H1 (cell line): ENCODE measurements at regions not wholly inside any gene's neighbourhood (a gene's known extent, or its start where the extent isn't known, plus 50 kb on each side); places are given as distances from the start of the nearest gene placed in this dataset.

Source experiments
- CTCF ChIA-PET: fragments of 300-600 bp; sonication (Branson Sonifier 250); formaldehyde crosslinking; loops from one replicate; lab custom pipeline; 2021; ENCODE audit not compliant: partially characterized antibody; lab: Charles Lee
- POLR2A ChIA-PET: fragments of 300-600 bp; sonication (Branson Sonifier 250); formaldehyde crosslinking; loops from one replicate; lab custom pipeline; 2021; ENCODE audit warnings: inconsistent platforms; ENCODE audit not compliant: partially characterized antibody; lab: Charles Lee
- DNase-seq, 2 experiments: peaks; one replicate each; pipeline versions ENCODE4 v3.0.0 to v3.0.0-alpha.2; 2010 to 2022; ENCODE audit warnings: low spot score in 2 of 2, low read depth in 1 of 2, mixed read lengths in 1 of 2
- FAIRE-seq: peaks from 2 replicates; lab custom pipeline; 2011; peaks lifted over from hg19 to GRCh38; lab: Jason Lieb, UNC
- H2AFZ ChIP-seq: 2 replicates; pipeline ENCODE4 v1.8.1; 2012; ENCODE audit warnings: low read length, inconsistent platforms
- H2AK5ac ChIP-seq: 2 replicates; pipeline ENCODE4 v1.6.1; 2013; ENCODE audit warnings: low read depth, low read length
- H2BK120ac ChIP-seq: replicated peaks from 2 replicates; pipeline ENCODE3; 2013; ENCODE audit warnings: low read depth, low read length, inconsistent platforms
- H2BK12ac ChIP-seq: 2 replicates; pipeline ENCODE4 v1.6.1; 2013; ENCODE audit warnings: low read depth, low read length
- H2BK15ac ChIP-seq: 2 replicates; pipeline ENCODE4 v1.6.1; 2013; ENCODE audit warnings: low read length
- H2BK20ac ChIP-seq: 2 replicates; pipeline ENCODE4 v1.6.1; 2013; ENCODE audit warnings: low read length
- H2BK5ac ChIP-seq: 2 replicates; pipeline ENCODE4 v1.6.1; 2013; ENCODE audit warnings: low read depth, low read length
- H3K14ac ChIP-seq: 2 replicates; pipeline ENCODE4 v1.6.1; 2013; ENCODE audit warnings: inconsistent platforms; ENCODE audit not compliant: insufficient read length
- H3K18ac ChIP-seq: 2 replicates; pipeline ENCODE4 v1.6.1; 2013; ENCODE audit warnings: low read length; ENCODE audit errors: extremely low read depth
- H3K23ac ChIP-seq: 2 replicates; pipeline ENCODE4 v1.6.1; 2013; ENCODE audit warnings: inconsistent platforms; ENCODE audit not compliant: insufficient read length
- H3K23me2 ChIP-seq: 2 replicates; pipeline ENCODE4 v1.6.1; 2013; ENCODE audit warnings: low read depth, low read length
- H3K27ac ChIP-seq: 2 replicates; pipeline ENCODE4 v1.6.1; 2011; ENCODE audit warnings: low read depth, low read length, inconsistent platforms
- H3K27me3 ChIP-seq, 4 experiments: replicated peaks in 1 of 4; 1 replicate in 1 of 4; 2 replicates in 3 of 4; pipeline versions ENCODE4 v1.6.1 to v1.8.1; 2011 to 2013; ENCODE audit warnings: low read length in 3 of 4, mild to moderate bottlenecking in 3 of 4, inconsistent platforms in 2 of 4, mixed read lengths in 2 of 4, moderate library complexity in 1 of 4; ENCODE audit not compliant: control insufficient read depth in 3 of 4, insufficient read depth in 3 of 4; ENCODE audit errors: extremely low read depth in 1 of 4
- H3K36me3 ChIP-seq, 4 experiments: 2 replicates each; pipeline versions ENCODE4 v1.6.1 to v1.8.1; 2011 to 2013; ENCODE audit warnings: mild to moderate bottlenecking in 4 of 4, low read length in 3 of 4, moderate library complexity in 2 of 4, control low read depth in 1 of 4, inconsistent platforms in 1 of 4; ENCODE audit not compliant: insufficient read depth in 4 of 4, control insufficient read depth in 2 of 4
- H3K4ac ChIP-seq: replicated peaks from 2 replicates; pipeline ENCODE3; 2013; ENCODE audit warnings: low read length, low read depth, mixed read lengths, inconsistent platforms; ENCODE audit not compliant: insufficient read length
- H3K4me1 ChIP-seq, 4 experiments: replicated peaks in 1 of 4; 1 replicate in 1 of 4; 2 replicates in 3 of 4; pipeline versions ENCODE4 v1.6.1 to v1.8.1; 2011 to 2013; ENCODE audit warnings: low read length in 3 of 4, inconsistent platforms in 2 of 4, mixed read lengths in 1 of 4; ENCODE audit not compliant: insufficient read depth in 4 of 4, control insufficient read depth in 3 of 4
- H3K4me2 ChIP-seq, 2 experiments: 2 replicates each; pipeline versions ENCODE4 v1.6.1 to v1.8.1; 2011 to 2013; ENCODE audit warnings: low read depth in 2 of 2, low read length in 2 of 2, control low read depth in 1 of 2, inconsistent platforms in 1 of 2, mild to moderate bottlenecking in 1 of 2; ENCODE audit not compliant: insufficient read depth in 1 of 2
- H3K4me3 ChIP-seq, 4 experiments: fragments of 200-600, 300-600 bp in 1 of 4; sonication (generic), shearing (Covaris generic), sonication (Bioruptor Twin) in 1 of 4; 2 replicates each; pipeline versions ENCODE4 v1.5.1 to v1.8.1; 2011 to 2016; ENCODE audit warnings: low read length in 4 of 4, low read depth in 3 of 4, control low read depth in 2 of 4, inconsistent platforms in 2 of 4, mild to moderate bottlenecking in 2 of 4, mixed read lengths in 1 of 4, moderate library complexity in 1 of 4; ENCODE audit not compliant: insufficient read depth in 2 of 4; ENCODE audit errors: extremely low read depth in 1 of 4
- H3K56ac ChIP-seq: replicated peaks from 2 replicates; pipeline ENCODE3; 2013; ENCODE audit warnings: low read depth, mild to moderate bottlenecking, mixed read lengths, low read length, inconsistent platforms; ENCODE audit not compliant: insufficient read length
- H3K79me1 ChIP-seq: 2 replicates; pipeline ENCODE4 v1.6.1; 2013; ENCODE audit warnings: low read depth, low read length, control low read depth
- H3K79me2 ChIP-seq, 2 experiments: 2 replicates each; pipeline versions ENCODE4 v1.6.1 to v1.8.1; 2012 to 2013; ENCODE audit warnings: low read length in 2 of 2, mild to moderate bottlenecking in 2 of 2, inconsistent platforms in 1 of 2; ENCODE audit not compliant: insufficient read depth in 2 of 2, control insufficient read depth in 1 of 2
- H3K9ac ChIP-seq, 4 experiments: replicated peaks in 1 of 4; 1 replicate in 1 of 4; 2 replicates in 3 of 4; pipeline versions ENCODE4 v1.6.1 to v1.8.1; 2011 to 2013; ENCODE audit warnings: low read depth in 3 of 4, low read length in 3 of 4, control low read depth in 2 of 4, mild to moderate bottlenecking in 2 of 4, moderate library complexity in 2 of 4, inconsistent platforms in 1 of 4; ENCODE audit errors: extremely low read depth in 1 of 4
- H3K9me3 ChIP-seq, 2 experiments: 2 replicates each; pipeline versions ENCODE4 v1.6.1 to v1.8.1; 2012 to 2013; ENCODE audit warnings: mild to moderate bottlenecking in 2 of 2, moderate library complexity in 2 of 2, control low read depth in 1 of 2, inconsistent platforms in 1 of 2, low read depth in 1 of 2, low read length in 1 of 2, mixed read lengths in 1 of 2; ENCODE audit not compliant: insufficient read depth in 2 of 2
- H4K20me1 ChIP-seq, 2 experiments: replicated peaks in 1 of 2; 2 replicates each; pipeline versions ENCODE3 to v1.8.1; 2011 to 2013; ENCODE audit warnings: inconsistent platforms in 2 of 2, low read length in 2 of 2, mild to moderate bottlenecking in 1 of 2; ENCODE audit not compliant: insufficient read depth in 2 of 2, control insufficient read depth in 1 of 2
- H4K5ac ChIP-seq: 2 replicates; pipeline ENCODE4 v1.6.1; 2013; ENCODE audit warnings: low read length, low read depth, mixed read lengths, inconsistent platforms; ENCODE audit not compliant: insufficient read length
- H4K8ac ChIP-seq: 2 replicates; pipeline ENCODE4 v1.8.0; 2013; ENCODE audit warnings: mild to moderate bottlenecking, moderate library complexity, low read length, inconsistent platforms; ENCODE audit not compliant: insufficient read depth; ENCODE audit errors: extremely low read depth
- H4K91ac ChIP-seq: replicated peaks from 2 replicates; pipeline ENCODE3; 2013; ENCODE audit warnings: low read length, mixed read lengths, inconsistent platforms; ENCODE audit not compliant: insufficient read length
- BRCA1 ChIP-seq: IDR thresholded peaks from 2 replicates; pipeline ENCODE4 v1.6.1; 2012; ENCODE audit warnings: low read depth, low read length, improper control_type of control experiment
- JUND ChIP-seq: IDR thresholded peaks from 2 replicates; pipeline ENCODE4 v1.6.1; 2011; ENCODE audit warnings: mild to moderate bottlenecking, improper control_type of control experiment, low read length
- RAD21 ChIP-seq, 2 experiments: IDR thresholded peaks in 1 of 2; conservative IDR thresholded peaks in 1 of 2; 2 replicates each; pipeline ENCODE4 v1.6.1; 2011; ENCODE audit warnings: low read depth in 2 of 2, low read length in 2 of 2, improper control_type of control experiment in 1 of 2, inconsistent platforms in 1 of 2, mild to moderate bottlenecking in 1 of 2, moderate library complexity in 1 of 2
- SIX5 ChIP-seq: IDR thresholded peaks from 2 replicates; pipeline ENCODE4 v1.6.1; 2011; ENCODE audit warnings: mild to moderate bottlenecking, low read depth, low read length
- SP2 ChIP-seq: IDR thresholded peaks from 2 replicates; pipeline ENCODE4 v1.6.1; 2012; ENCODE audit warnings: mild to moderate bottlenecking, low read length, inconsistent platforms
- TBP ChIP-seq: IDR thresholded peaks from 2 replicates; pipeline ENCODE4 v1.6.1; 2011; ENCODE audit warnings: low read depth, low read length, improper control_type of control experiment

DNA sequence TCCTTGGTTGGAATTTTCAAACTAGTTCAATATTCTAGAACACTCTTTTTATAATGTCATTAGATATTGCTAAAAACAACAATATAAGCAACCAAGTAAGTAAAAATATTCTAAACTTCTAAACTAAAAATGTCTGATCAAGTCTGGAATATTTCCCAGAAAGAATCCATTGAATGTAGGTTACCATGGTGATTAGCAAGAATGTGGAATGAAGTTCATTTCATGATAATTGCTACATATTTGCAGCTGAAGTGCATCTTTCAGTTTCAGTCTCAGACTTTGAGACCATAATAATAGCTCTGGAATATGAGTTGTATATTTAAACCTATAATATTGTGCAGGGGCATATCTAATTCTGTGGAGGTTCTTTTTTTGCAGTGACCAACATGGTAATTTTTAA, 61.0 kb upstream of the NKAIN2 start:
- ChIA-PET POLR2A (no interaction called here), CTCF (interaction anchor here (1.6 kb wide), 1 partner anchor 28 kb away, joined by 3 read pairs; no protein-coding TSS in a partner anchor)
- Histone ChIP-seq H4K91ac (no peak overlapping the region), H3K14ac (no peak overlapping the region), H3K23me2 (no peaks in the 10 kb centered on the region), H3K79me1 (no peaks in the 10 kb centered on the region), H3K27me3 (no peaks in the 10 kb centered on the region), H2BK120ac (no peak overlapping the region), H2BK5ac (no peak overlapping the region), H3K9me3 (no peaks in the 10 kb centered on the region), H2AK5ac (no peak overlapping the region), H3K4me2 (no peak overlapping the region), H3K23ac (no peak overlapping the region), H2AFZ (no peak overlapping the region), H2BK20ac (no peak overlapping the region), H3K79me2 (no peaks in the 10 kb centered on the region), H3K4me3 (no peak overlapping the region), H2BK15ac (no peak overlapping the region), H4K8ac (no peak overlapping the region), H3K4ac (no peak overlapping the region), H3K18ac (no peak overlapping the region), H3K4me1 (no peaks in the 10 kb centered on the region), H3K27ac (no peak overlapping the region), H3K56ac (no peak overlapping the region), H3K9ac (no peak overlapping the region), H4K5ac (no peak overlapping the region), H2BK12ac (no peak overlapping the region), H3K36me3 (no peaks in the 10 kb centered on the region), H4K20me1 (no peaks in the 10 kb centered on the region)
- DNase-seq (no peak), FAIRE-seq (no peak)
- TF ChIP-seq JUND = no peak
- TF ChIP-seq TBP = no peak
- no peak for TF ChIP-seq BRCA1
- no peak for TF ChIP-seq SP2
- TF ChIP-seq SIX5 = no peak
- no peak for TF ChIP-seq RAD21 (IDR thresholded peaks at IDR 0.05 in 1 of 2, conservative IDR thresholded peaks at IDR 0.05 in 1 of 2; ENCODE audit: low read depth in 2 of 2, low read length in 2 of 2)
